ENCODE measurements at regions not wholly inside any gene's neighbourhood (a gene's known extent, or its start where the extent isn't known, plus 50 kb on each side); places are given as distances from the start of the nearest gene placed in this dataset.
"Not testable (repeated sequence)": the region's sequence is repeated elsewhere in the genome, so short reads cannot be mapped to it uniquely, and the experiment has no call there.

- DNase-seq: no peak
These were observed 934.4 kb downstream of the MAT2B start for GRCh38 chr5:164439799-164440198.

GRCh38 chr5:164449460-164449859, 944.0 kb downstream of the MAT2B start:
- no peak for DNase-seq

GRCh38 chr5:164466033-164466432, 960.6 kb downstream of the MAT2B start:
- no peak for DNase-seq

GRCh38 chr5:164470312-164470711, 964.9 kb downstream of the MAT2B start:
- no peak for DNase-seq

GRCh38 chr5:164472165-164472564, 966.7 kb downstream of the MAT2B start:
- no peak for DNase-seq

- DNase-seq: no peak
These were observed 970.0 kb downstream of the MAT2B start for GRCh38 chr5:164475339-164475977.

GRCh38 chr5:164481270-164481669, 975.9 kb downstream of the MAT2B start:
- DNase-seq: no peak

GRCh38 chr5:164482351-164482750, 976.9 kb downstream of the MAT2B start:
- DNase-seq: no peak

GRCh38 chr5:164484948-164485347, 979.5 kb downstream of the MAT2B start:
- DNase-seq: no peak

GRCh38 chr5:164487939-164488338, 982.5 kb downstream of the MAT2B start:
- no peak for DNase-seq

GRCh38 chr5:164497311-164498064, 992.1 kb downstream of the MAT2B start:
- DNase-seq: no peak

- DNase-seq: no peak
These were observed 993.0 kb downstream of the MAT2B start for GRCh38 chr5:164498438-164498837.

- no peak for DNase-seq
These were observed 995.4 kb downstream of the MAT2B start for GRCh38 chr5:164500856-164501255.

GRCh38 chr5:164501344-164501743, 995.9 kb downstream of the MAT2B start:
- no peak for DNase-seq

GRCh38 chr5:164504141-164504772, 998.8 kb downstream of the MAT2B start:
- no peak for DNase-seq

- no peak for DNase-seq
These were observed 1000.4 kb downstream of the MAT2B start for GRCh38 chr5:164505791-164506190.

GRCh38 chr5:164518067-164518740, 1012.8 kb downstream of the MAT2B start:
- DNase-seq: no peak

- no peak for DNase-seq
These were observed 1013.3 kb downstream of the MAT2B start for GRCh38 chr5:164518741-164519080.

- DNase-seq: no peak
These were observed 1026.9 kb downstream of the MAT2B start for GRCh38 chr5:164532235-164532900.

GRCh38 chr5:164533426-164533825, 1028.0 kb downstream of the MAT2B start:
- DNase-seq: not testable (repeated sequence)

- DNase-seq: no peak
These were observed 1034.8 kb downstream of the MAT2B start for GRCh38 chr5:164540174-164540573.

GRCh38 chr5:164545507-164545906, 1040.1 kb downstream of the MAT2B start:
- DNase-seq: no peak

- DNase-seq: no peak
These were observed 1048.4 kb downstream of the MAT2B start for GRCh38 chr5:164553851-164554250.
